DMS79 (cell line): ENCODE measurements at regions not wholly inside any gene's neighbourhood (a gene's known extent, or its start where the extent isn't known, plus 50 kb on each side); places are given as distances from the start of the nearest gene placed in this dataset.
"Not testable (repeated sequence)": the region's sequence is repeated elsewhere in the genome, so short reads cannot be mapped to it uniquely, and the experiment has no call there.

ENCODE experiments used
- DNase-seq: peaks from one replicate; lab custom pipeline; 2025; lab: John Stamatoyannopoulos, UW

DNA sequence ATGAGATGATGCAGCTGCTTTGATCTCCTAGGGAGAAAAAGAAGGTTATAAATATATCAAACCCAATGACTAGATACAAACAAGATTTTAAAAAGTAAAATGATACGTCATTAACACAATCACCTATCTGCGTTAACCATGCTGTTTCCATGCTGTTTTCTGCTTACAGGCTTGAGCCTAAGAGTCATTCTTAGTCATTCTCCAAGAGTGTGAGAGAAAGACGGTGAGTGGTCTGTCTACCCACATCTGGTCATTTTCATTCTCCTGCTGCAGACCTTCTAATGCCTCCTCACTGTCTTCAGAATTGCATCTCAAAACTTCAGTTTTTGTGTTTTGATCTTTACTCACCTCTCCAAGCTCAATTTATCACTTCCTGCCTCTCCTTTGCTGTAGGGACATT, 98.0 kb upstream of the ELMO1 start:
- DNase-seq: no peak

DNA sequence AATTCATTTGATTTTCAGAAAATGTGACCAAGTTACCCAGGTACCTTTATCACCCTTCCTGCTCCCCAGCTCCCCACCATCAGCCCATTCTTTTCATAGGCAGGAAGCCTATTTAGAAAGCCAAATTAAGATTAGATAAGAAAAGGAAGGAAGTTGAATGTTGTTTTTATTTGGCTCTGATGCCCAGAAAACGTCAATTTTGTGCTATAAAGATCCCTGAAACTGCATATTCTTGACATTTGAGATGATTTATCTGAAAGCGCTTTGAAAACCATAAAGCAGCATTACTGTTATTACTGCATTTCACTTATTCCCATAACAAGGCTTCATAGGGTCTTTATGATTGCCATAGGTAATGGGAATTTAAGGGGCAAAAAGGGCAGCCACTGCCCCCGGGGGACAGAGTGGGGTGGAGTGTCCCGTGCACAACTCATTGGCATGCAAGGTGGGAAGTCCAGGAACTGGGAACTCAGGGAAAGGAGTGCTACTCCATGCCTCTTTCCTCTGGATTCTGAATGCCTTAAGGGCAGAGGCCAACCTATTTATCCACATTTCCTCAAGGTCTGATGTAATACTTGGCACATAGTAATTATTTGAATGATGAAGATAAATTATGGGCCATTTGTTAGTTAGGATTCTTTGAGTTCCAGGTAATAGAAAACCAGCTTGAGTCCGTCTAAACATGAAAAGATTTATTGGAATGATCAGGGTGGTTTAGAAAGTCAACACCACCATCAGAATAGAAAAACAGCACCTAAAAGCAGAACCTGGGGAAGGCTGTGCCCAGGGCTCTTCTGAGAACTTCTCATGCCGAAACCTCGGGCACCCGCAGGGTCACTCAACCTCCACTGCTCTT, 100.6 kb upstream of the ELMO1 start:
- no peak for DNase-seq

DNA sequence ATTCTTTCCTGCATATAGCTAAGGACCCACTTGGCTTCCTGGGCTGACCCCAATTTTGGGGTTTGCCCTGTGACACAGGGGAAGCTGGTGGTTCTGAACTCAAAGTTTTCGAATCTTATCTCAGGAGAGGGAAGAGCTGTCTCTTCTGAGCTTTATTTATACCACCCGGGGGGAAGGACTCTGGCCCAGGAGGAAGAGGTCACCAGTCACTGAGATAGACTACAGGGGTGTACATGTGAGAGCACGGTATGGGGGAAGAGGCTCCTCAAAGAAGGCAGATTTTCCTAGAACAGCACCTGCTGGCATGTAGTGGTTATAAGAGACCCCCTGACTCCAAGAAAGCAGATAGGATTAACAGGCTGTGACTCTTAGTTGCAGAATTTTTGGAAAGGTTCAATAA, 101.8 kb upstream of the ELMO1 start:
- no peak for DNase-seq

DNA sequence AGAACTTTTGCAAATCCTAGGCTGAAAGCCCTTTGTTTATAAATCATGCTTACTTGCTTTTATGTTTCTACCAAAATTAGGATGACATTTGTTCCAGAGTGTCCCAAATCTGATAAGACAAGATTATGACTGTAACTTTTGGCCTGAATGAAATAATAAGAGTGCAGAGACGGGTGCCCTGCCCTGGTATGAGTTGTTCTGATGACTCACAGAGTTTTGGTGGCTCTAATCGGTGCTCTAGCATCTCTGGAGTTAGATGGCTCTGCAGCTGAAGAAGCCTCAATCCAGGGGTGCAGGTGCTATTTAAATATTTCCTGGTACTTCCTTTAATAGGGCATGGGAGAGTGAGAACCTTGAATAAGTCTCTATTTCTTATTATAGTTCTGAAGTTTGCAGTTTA, 102.2 kb upstream of the ELMO1 start:
- no peak for DNase-seq

DNA sequence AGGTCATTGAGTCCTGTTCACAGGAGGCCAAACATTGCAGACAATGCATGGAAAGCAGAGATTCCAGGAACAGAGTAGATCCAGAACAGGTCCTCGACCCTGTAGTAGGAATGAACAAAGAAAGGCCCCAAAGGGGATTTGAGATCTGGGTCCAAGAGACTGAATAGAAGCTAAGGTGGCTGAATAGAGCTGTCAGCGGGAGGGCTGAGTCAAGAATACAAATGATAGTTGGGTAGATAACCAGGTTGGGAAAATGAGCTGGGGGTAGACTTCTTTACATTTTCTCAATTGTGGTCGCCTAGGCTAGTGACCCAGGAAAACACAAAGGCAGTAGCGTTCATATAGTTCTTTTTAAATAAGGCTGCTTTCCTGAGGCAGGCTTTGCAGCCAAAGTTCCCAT, 103.4 kb upstream of the ELMO1 start:
- DNase-seq: no peak

DNA sequence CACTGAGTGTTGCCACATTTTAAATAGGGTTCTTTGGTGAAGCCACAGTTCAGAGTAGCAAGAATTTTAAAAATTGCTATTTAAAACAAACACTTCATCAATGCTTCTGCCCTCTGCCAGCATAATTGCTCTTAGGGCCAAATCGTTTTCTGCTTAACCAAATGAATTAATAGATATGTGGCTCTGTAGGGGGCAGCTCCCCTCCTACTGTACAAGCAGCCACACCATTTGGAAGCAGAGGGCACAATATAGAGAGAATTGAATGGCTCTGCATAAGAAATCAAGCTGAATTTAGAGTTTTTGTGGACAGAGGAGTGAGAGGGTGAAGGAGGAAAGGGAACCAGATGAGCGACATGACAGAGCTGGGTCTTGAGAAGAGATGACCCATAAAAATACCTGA, 103.8 kb upstream of the ELMO1 start:
- DNase-seq: not testable (repeated sequence)

DNA sequence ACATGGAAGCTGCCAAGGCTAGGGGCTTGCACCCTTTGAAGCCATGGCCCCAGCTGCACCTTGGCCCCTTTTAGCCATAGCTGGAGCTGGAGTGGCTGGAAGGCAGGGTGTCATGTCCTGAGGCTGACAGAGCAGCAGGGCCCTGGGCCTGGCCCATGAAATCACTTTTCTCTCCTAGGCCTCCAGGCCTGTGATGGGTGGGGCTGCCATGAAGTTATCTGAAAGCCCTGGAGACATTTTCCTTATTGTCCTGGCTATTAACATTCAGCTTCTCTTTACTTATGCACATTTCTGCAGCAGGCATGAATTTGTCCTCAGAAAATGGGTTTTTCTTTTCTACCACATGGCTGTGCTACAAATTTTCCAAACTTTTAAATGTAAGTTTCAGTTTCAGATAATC, 106.9 kb upstream of the ELMO1 start:
- DNase-seq: no peak

DNA sequence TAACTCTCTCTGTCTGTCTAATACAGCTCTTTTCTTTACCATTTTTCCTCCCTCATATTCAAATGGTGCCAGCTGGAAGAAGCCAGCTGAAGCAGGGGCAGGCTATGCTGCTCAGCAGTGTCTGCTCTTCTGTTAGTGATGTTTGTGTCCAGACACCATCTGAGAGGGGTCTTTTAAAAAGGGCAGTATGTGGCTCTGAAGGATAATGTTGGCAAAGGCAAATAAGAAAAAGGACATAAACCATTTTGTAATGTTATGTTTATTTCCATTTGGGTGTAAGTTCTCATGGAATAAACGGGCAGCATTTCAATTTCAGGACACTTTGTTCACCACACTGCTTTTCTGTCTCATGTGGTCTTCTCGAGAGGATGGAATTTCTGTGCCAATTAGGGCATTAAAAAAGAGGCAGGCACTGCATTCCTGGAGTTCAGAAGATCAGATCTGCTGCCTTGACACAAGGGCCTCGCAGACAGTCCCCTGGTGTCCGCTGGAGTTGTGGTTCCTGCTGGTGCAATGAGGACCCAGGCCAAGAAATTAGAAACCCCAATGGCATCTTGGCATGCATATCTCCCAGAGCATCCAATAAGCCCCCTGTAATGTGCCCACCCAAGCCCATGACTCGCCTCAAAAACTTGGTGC, 109.0 kb upstream of the ELMO1 start:
- DNase-seq: no peak

DNA sequence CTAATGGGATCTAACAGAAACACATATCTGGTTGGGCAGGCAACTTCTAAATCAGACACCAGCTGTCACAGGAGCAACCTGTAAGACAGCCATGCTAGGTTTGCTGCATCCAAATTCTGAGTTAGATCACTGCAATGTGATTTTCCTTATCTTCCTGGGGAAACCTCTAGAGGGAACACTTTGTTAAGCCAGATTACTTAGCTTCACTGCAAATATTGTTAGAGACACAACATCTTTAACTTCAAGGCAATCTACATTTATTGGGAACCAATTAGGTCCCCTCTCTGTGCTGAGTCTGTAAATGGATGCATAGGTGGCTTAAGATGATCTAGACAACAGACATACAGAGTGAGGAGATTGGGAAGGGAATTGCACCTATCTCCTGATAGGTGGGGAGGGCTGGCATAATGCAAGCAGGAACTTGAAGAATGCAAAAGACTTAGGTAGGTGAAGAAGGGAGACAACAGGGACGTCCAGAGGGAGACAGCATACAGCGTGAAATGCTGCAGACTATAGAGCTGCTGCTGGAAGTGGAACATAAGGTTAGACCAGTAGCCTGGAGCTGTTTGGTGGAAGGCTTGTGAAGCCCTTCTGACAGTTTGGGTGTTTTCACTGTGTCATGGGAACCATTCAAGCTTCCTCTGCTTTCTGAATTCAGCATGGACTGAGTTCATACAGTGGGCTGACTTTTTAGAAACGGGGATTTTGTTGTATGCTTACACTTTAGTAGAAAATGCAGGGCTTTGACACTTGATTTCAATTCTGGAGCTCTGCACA, 109.8 kb upstream of the ELMO1 start:
- DNase-seq: no peak

DNA sequence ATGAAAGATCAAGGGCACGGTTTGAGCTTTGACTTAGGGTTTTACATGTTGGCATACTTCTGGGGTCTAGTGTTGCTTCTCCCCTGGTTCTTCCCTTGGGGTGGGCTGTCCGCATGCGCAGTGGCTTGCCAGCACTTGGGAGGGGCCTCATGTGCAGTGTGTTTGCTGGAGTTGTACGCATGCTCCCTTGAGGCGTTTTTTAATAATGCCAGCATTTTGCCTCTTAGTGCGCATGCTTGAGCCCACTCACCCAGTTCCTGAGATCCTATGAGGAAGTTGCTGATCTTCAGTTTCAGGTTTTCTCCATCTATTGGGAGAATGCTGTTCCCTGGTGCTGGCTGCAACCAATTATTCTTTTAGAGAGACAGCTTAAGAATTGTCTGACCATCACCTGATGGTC, 113.4 kb upstream of the GPR141 start:
- no peak for DNase-seq

DNA sequence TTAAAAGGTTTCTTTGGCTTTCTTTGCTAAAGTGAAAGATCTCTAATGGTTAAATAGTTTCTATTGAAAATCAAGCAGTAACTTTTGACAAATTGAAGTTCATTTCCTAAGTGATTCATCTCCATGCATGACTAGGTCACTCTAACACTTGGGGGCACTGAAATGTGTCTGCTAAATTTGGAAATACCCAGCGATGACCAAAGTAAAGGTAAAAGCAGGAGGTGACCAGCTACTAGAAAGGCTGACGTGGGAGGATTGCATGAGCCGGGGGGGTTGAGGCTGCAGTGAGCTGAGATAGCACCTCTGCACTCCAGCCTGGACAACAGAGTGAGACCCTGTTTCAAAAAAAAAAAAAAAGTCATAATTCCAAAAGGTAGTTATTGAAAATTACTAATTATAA, 111.8 kb upstream of the GPR141 start:
- DNase-seq: no peak

DNA sequence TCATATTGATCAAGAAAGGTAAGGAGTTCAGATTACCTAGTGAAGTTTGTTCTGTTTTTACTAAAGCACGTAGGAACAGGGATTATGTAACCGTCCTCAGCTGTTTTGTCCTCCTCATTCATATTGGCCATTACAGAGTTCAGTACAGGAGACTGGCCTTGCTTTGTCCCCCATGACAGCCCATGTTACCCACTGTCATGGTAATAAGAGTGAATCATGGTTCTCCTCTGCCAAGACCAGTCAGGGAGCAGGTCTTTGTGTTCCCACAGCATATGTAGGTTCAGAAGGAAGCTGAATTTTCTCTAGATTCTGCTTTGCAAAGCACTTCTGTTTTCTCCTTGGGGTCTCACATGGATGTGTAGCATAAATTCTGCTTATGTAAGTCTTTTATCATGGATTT, 106.2 kb upstream of the GPR141 start:
- DNase-seq: no peak

DNA sequence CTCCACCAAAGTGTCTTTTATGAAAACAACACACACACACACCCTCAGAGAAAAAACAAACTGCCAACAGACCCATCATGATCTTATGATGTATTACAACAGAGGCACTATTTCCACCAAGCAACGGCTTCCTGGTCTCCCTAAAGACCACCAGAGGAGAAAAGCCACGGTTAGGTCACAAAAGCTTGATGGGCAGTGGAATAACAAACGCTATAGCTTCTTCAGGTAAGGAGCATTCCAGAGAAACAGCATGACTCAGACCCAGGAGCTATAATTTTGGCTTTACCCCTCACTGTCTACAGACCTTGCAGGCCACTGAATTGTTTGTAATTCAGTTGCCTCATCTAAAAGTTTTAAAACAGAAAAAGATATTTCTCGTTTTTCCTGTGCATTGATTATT, 105.7 kb upstream of the GPR141 start:
- DNase-seq: no peak

DNA sequence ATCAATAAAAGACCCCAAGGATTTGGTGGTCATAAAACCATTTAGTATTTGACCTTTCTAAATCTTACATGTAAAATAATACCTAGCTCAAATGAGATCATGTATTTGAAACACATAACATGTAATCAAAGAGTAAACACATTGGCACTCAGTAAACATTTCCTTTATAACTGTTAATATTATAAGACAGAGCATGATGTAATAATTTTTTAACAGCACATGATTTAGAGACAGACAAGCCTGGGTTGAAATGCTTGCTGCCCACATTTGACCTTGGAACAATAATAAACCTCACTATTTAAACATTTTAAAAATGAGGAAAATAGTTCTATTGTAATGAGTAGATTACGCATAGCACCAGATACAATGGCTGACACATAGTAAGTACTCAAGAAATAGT, 105.2 kb upstream of the GPR141 start:
- DNase-seq: no peak

DNA sequence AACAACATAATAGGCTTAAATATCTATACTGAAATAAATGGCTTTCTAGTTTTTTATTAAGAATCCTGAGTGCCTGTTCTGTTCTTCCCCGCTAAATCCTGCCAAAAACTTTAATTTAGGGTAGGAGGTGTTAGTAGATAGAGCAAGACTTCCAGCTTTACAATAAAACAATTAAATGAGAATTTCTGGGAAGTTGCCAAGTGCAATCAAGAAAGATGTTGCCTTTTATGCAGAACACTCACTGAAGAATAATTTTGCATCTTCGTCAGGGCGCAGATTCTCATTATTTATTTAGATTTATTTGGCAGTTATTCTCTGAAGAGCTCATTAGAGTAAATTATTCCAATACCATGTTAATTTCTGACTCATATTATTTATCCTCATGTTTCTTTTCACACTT, 103.2 kb upstream of the GPR141 start:
- DNase-seq: no peak

DNA sequence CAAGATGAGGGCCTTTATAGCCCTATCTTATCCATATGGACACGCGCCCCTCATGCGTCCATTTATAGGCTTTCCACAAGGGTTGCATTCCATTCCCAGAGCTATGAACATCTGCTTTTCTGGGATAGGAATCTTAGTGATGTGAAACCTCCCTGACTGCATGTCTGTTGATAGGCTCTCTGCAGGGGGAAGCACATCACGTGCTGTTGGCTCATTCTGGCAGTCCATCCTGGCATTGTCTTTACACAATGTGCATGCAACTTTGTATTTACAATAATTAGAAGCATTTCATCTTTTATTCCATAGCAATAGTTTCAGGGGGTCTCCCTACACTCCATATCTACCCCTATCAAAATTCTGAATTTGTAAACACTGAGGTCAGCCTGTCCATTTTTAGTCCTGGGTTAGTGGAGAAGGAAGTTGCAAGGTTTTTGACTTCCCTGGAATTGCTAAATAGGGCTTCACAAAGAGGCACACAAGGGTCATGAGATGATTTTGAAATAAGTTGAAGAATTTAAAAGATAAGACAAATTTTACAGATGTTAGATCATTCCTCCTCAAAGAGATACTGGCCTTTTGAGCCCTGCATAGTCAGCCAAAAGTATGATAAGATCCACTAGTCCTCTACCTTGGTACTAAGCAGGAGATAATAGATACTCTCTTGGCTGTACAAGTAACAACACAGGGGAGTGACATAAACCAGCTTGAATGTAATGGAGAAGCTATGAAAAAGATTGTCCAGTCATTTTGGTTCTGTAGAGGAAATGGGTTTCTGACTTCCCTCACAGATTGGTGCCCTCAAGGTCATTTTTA, 98.7 kb upstream of the GPR141 start:
- DNase-seq: not testable (repeated sequence)

DNA sequence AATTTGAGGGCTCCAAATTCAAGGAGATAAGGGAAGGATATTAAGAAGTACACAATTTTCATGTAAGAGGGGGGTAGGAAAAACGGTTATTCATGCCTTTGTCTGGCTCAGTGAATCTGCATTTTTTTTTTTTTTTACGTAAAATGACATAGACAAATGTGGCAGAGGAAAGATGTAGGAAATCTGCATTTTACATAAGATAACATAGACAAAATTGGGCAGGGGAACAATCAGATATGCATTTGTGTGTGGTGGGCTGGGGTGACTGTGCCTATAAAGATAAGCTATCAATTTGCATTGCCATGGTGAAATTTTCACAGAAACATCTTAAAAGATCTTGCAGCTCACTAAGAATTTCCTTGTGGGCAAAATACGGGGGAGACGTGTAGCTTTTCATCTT, 92.7 kb upstream of the GPR141 start:
- no peak for DNase-seq

DNA sequence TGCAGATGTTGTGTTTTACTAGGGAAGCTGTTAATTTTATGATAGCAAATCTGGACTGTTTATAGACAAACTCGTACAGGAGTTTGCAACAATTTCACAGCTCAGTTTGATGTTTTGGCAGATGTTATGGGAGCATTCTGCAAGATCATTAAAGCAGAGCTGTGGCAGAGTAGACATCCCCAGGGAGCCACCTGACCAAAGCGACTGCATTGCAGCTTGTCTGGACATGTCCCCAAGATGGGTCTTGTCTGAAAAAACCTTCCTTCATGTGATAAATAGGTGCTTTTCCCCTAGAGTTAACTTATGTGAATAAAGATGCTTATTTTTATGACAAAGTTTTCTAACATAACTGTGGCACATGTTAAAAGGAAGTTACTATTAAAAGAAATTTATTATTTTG, 91.2 kb upstream of the GPR141 start:
- DNase-seq: no peak

DNA sequence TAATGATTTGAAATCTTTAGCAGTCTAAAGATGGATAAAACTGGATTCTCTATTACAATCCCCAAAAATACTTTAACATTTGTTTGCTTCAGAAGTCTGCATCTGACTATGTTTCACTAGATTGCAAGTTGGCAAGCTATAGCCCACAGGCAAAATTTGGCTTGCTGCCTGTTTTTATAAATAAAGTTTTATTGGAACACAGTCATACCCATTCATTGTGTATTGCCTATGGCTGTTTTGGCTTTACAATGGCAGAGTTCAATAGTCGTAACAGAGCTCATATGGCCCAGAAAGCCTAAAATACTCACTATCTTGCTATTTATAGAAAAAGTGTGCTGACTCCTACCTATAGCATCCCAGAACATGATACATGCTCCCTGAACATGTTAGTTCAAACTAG, 89.0 kb upstream of the GPR141 start:
- DNase-seq: no peak

DNA sequence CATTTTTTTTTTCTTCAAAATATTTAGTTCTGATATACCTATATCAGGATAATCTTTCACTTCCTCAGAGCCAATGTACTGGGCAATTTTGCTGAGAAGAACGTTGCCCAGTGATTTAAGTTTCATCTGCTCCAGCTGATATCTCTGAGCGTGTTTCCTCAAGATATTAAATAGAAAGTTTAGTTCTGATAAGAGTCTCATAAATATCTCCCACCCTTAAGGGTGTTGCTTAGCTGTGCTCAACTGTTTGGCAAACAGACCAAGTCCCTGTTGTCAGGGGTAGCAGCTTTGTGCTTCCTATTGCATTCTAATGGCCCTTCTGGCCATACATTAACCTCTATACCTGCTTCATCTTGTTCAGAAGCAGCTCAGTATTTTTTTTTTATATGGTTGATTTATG, 84.7 kb upstream of the GPR141 start:
- DNase-seq: no peak

DNA sequence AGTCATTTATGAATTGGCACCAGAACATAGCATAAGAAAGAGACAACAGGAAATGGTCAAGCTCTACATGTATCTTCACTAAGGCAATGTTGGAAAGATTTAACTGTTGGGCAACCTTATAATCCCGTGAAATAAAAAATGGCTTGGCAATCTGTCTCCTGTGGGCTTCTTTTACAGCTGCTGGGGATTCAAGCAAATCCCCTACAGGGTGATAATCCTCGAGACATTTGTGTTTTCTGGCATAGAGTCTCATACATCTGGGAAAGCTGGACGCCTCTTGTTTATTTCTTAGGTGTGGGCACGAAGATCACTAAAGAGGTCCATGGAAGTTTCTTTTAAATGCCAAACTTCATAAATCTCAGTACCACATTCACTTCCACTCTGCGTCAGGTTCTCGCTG, 82.2 kb upstream of the GPR141 start:
- no peak for DNase-seq

DNA sequence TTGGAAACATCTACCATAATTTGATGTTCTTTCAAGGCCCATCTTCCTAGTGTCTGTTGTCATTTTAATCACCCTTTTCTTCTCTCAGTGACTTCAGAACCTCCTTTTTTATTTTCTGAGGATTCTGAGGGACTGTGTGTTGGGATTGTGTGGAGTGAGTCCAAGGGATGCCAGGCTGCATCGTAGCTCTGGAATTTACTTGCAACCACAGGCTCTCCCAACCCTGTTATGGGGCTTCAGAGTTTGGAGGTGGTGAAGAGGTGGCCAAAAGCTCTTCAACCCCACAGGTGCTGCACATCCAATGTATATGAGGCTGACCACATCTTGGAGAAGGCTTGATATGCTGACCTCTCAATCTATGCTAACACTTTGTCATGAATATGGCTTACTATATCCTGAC, 79.5 kb upstream of the GPR141 start:
- DNase-seq: no peak
